ENCODE measurements at regions not wholly inside any gene's neighbourhood (a gene's known extent, or its start where the extent isn't known, plus 50 kb on each side); places are given as distances from the start of the nearest gene placed in this dataset.

DNA sequence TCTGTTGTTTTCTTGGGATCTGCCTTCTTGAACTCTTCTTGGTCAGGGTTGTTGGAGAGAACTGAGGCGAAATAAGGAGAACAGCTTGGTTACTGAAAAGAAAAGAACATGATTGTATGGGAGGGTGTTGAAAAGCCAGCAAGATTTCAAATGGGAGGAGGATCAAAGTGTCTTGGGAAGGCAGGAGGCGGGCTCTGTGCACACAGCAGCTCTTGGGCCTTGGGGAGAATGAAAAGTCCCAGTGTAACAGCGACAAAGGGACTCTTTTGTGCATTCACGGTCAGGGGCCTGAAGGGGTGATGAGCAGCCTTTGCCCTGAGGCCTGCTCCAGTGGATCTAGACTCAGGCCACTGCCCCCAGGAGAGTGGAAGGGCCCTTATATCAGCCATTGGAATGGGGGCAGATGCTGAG is 135.4 kb downstream of the ADAMTS15 start:
- DNase-seq (ENCODE audit: low read depth, low spot score), result no peak

- no peak for DNase-seq (ENCODE audit: low read depth, low spot score)
Measured at GRCh38 chr11:130585545-130585944, 137.1 kb downstream of the ADAMTS15 start.

- no peak for DNase-seq (ENCODE audit: low read depth, low spot score)
Measured at GRCh38 chr11:130587658-130588057, 139.2 kb downstream of the ADAMTS15 start.

DNA sequence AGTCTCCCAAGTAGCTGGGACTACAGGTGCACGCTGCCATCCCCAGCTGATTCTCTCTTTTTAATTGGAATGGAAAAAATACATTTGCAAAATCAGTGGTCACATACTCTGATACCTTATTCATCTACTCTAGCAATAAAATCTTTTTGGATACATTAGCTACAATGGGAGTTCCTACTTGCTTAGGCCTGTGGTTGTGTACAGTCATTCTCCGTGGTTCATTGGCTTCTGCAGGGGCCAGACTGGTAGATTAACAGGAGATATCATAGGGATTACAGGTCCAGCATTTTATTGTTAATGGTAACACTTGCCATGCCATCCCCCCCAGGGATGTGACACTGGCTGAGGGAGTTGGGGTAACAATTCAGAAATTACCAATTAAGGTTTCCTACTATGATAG is 140.0 kb downstream of the ADAMTS15 start:
- DNase-seq (ENCODE audit: low read depth, low spot score), result no peak

DNA sequence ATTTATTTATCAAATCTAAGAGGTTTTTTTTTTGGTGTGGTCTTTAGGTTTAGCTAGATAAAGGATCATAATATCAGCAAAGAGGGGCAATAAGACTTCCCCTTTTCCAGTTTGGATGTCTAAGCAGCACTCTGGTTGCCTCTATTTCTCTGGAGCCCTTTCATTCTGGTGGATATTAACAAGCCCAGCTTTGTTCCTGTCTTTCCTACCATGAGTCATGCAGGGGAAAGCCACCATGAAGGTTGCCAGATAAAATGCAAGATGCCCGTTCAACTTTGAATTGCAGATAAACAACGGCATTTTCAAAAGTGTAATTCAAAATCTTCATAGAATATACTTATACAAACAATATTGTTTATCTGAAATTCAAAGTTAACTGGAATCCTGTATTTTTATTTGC is 143.6 kb downstream of the ADAMTS15 start:
- DNase-seq (ENCODE audit: low read depth, low spot score), result no peak

DNA sequence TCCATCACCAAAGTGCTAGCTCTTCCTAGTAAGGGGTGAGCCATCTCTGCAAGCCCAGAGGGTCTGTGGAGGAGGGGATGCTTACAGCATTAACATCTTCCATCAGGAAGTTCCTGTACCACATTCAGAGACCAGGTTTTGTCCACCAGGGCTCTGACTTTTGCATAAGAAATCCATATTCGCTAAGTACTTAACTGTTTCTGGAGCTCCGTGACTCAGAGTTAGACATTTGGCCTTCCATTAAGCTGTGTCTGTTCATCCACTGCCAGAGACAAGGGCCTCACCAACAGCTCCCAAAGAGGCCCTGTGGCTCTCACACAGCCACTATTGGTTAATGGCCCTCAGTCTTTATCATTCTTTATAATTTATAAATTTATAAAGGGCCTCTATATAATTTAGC is 144.6 kb downstream of the ADAMTS15 start:
- DNase-seq (ENCODE audit: low read depth, low spot score), result no peak

DNA sequence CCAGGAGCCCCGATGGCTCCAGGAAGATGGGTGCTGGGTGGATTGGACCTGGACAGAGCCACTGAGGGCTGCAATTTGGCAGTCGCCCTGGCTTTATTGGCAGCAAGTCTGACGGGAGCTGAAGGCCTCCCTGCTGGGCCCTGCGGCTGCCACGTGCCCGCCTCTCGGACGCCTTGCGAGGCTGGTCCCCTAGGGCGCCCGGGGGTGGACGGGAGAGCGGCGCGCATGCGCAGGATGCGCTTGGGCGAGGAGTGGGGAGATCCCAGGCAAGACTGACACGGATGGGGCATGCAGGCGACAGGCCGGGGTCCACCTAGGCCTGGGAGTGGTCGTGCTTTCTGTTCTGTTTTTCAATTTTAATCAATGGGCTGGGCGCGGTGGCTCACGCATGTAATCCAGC is 150.0 kb downstream of the ADAMTS15 start:
- no peak for DNase-seq (ENCODE audit: low read depth, low spot score)

DNA sequence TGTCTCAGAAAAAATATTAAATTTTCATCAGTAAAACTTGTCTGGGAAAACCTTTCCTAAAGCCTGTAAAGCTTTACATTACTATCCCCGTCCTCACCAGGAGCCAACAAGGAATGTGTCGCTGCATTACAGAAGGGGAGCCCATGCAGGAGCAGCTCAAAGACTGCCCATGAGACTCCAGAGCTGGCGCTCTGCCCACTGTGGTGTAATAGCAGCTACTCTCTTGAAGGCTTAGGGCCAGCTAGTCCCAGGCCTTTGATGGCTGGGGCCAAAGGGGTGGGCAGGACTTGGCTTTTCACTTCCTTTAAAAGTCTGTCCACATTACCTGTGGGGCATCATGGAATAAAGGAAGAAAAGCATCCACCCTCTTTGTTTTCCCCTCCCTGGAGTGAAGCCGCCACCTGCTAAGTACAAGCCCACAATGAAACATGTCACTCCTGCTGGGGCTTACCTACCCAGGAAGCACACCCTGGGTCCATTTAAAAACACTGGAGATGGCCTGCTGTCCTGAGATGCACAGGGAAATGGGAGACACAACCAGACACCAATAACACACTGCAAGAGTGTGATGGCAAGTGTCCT is 150.7 kb downstream of the ADAMTS15 start:
- no peak for DNase-seq (ENCODE audit: low read depth, low spot score)

DNA sequence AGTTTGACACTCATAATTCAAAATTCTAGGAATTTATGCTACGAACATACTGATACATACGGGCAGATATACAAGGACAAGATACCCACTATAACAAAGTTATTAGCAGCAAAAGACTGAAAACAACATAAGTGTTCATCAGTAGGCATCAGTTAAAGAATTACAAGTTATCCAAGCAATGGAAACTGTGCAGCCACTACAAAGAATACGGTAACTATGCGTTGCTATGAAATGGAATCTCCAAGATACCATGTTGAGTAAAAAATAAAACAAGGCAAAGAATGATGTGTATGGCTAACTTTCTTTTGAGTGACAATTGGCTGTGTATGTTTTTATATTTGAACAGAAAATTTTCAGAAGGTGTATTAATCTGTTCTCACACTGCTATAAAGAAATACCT is 151.7 kb downstream of the ADAMTS15 start:
- no peak for DNase-seq (ENCODE audit: low read depth, low spot score)

DNA sequence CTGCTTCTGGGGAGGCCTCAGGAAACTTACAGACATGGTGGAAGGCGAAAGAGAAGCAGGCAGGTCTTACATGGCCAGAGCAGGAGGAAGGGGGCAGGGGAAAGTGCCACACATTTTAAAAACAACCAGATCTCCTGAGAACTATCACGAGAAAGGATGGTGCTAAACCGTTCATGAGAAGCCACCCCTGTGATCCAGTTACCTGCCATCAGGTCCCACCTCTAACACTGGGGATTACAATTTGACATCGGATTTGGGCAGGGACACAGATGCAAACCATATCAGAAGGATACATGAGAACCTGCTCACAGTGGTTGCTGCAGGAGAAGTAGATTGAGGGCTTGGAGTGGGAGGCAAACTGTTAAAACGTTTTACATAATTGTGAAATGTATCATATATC is 152.2 kb downstream of the ADAMTS15 start:
- no peak for DNase-seq (ENCODE audit: low read depth, low spot score)

- DNase-seq (ENCODE audit: low read depth, low spot score), result peak; percentile 80
Measured at GRCh38 chr11:130601141-130601540, 152.7 kb downstream of the ADAMTS15 start.

DNA sequence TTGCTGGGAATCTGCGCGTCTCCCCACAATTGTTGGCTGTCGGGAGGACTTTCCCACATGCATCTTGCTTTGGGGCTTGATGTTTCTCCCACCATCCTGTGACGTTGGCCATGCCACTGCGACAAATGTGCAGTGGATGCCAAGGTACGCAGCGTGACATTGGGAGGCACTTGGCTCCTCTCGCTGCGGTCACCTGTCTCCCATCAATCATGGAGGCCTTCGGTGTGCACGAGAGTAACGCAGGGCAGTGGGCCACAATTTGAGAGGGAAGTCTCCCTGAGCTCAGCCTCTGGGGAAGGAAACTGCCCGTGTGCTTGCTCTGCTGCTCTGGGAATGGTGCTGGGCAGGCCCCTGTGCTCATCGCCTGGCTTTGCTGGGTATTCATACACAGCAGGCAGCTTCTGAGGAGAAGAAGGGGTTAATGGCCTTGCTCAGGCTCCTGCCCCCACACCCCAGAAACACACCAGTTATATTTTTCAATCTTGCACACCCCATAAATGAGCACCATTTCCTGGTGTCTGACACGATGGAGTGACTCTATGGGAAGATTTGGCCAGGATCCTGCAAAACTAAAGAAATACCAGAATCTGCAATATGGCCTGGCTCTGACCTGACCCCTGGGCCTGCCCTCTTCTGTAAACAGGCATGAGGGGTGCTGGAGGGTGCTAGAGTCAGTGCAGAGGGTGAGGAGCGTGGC is 153.5 kb downstream of the ADAMTS15 start:
- DNase-seq (ENCODE audit: low read depth, low spot score), result no peak

DNA sequence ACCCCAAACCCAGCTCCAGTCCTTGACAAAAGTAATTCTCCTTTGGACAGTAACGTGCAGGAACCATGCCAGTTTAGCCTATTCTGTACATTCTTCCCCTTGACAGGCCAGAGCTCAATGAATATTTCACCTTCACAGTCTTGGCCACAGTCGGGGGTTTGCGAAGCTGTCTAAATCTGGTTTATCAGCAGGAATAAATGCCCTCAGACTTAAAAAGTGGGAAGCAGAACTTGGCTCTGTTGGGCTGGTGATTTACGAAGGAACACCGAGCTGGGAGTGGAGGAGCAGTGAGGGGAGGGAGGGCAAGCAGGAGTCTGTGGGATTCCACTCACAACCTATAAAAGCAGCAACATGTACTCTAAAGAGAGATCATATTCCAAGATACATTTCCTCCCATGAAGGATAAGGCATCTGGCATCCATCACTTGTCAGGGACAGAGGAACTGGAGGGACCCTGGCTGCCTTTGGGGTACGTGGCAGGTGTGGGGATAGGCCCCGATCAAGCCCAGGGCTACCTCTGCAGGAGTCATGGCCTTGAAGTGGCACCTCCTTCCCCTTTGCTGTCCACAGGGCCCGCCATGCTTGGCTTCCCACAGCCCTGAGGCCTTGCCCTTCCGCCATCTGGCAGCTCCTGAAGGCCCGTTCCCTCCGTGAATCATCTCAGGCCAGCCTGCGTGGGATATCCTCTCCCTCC is 154.3 kb downstream of the ADAMTS15 start:
- DNase-seq (ENCODE audit: low read depth, low spot score), result no peak

- no peak for DNase-seq (ENCODE audit: low read depth, low spot score)
Measured at GRCh38 chr11:130603335-130603906, 155.0 kb downstream of the ADAMTS15 start.

GRCh38 chr11:130604606-130605005 is 156.2 kb downstream of the ADAMTS15 start:
- no peak for DNase-seq (ENCODE audit: low read depth, low spot score)

DNA sequence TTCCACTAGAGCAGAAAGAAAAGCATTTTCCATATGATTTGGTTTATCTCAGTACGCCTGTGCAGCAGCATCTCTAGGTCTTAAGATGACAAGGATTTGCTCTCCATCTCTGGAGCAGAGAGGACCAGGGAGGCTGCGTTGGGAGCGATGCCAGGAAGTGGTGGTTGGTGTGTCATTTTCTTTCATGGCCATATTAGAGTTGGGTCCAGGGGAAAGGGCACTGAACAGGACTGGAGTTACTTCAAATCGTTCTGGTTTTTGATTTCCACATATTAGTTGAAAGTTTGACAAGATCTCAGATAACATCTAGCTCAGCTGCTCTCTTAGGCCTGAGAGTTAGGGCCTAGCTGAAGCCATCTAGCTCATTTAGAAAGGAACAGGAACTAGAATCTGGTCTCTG is 157.7 kb downstream of the ADAMTS15 start:
- no peak for DNase-seq (ENCODE audit: low read depth, low spot score)

DNA sequence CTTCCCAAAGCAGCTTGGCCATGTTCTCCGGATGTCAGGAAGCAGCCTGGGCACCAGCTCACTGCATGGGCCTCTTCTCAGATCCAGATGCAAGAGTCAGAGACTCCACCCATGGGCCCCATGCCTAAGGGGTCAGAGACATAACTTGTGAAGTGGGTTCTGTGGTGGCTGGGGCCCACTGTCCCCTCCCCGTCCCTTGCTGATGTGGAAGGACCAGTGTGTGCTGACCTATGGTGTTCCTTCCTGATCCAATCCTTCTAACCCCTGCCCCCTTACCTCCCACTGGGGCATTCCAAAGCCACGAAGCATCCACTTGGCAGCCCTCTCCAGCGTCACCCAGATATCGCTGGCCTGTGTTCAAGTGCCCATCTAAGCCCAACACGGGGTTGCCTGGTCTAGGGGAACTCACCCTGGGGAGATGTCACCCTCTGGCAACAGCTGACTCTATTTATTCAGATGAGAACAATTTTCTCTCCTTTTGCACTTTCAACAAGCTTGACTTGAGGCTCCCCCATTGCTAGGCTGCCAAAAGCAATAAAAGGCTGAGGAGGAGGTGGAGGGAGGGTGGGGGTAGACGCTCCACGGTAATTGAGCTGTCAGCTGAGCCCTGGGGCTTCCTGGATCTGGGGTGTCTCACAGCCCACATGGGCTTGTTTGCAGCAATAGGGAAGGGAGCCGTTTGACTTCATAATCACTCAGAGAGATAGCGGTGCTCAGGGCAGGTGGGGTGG is 158.5 kb downstream of the ADAMTS15 start:
- DNase-seq (ENCODE audit: low read depth, low spot score), result peak; percentile 95

GRCh38 chr11:130608287-130608686 is 159.8 kb downstream of the ADAMTS15 start:
- no peak for DNase-seq (ENCODE audit: low read depth, low spot score)

- DNase-seq (ENCODE audit: low read depth, low spot score), result peak; percentile 27
Measured at GRCh38 chr11:130609121-130610035, 160.9 kb downstream of the ADAMTS15 start.

- no peak for DNase-seq (ENCODE audit: low read depth, low spot score)
Measured at GRCh38 chr11:130611791-130612251, 163.4 kb downstream of the ADAMTS15 start.

All from brain pericyte (primary cell).